HCT116 (cell line): ENCODE measurements at regions not wholly inside any gene's neighbourhood (a gene's known extent, or its start where the extent isn't known, plus 50 kb on each side); places are given as distances from the start of the nearest gene placed in this dataset.

Source experiments
- ATAC-seq: fragments of 200-7000 bp; cut with Tn5 transposase; 2 replicates; pipeline ENCODE4 v1.9.1; 2020; ENCODE audit warnings: mild to moderate bottlenecking, moderate library complexity
- BruUV-seq: library from RNA; stranded (reverse); fragments of 400-500 nt; replicated peaks from 2 replicates; lab custom pipeline; 2021; lab: Mats Ljungman, UMichigan
- CTCF ChIA-PET: fragments of 300-600 bp; sonication (Branson Sonifier 250); formaldehyde crosslinking; loops from one replicate; lab custom pipeline; 2021; ENCODE audit warnings: antibody characterized with exemption; lab: Charles Lee
- POLR2A ChIA-PET: fragments of 300-600, 350-600 bp; sonication (Branson Sonifier 250); formaldehyde crosslinking; loops from one replicate; lab custom pipeline; 2021; ENCODE audit warnings: antibody characterized with exemption; lab: Charles Lee
- RAD21 ChIA-PET, 2 experiments: fragments of 300-600 bp; sonication (Branson Sonifier 250); formaldehyde crosslinking; loops; one replicate each; lab custom pipeline; 2023; ENCODE audit warnings: low total read pairs in 2 of 2; ENCODE audit not compliant: uncharacterized antibody in 2 of 2, unreplicated experiment in 2 of 2, low non-redundant PET in 1 of 2; lab: Charles Lee
- DNase-seq: peaks from one replicate; pipeline ENCODE4 v3.0.0-alpha.2; 2010; ENCODE audit warnings: low read depth, low spot score
- H2AFZ ChIP-seq: fragments of 200-600 bp; shearing (Covaris generic), sonication (generic); 2 replicates; pipeline ENCODE4 v1.6.1; 2017; ENCODE audit warnings: low read depth, mixed run types, mixed read lengths, antibody characterized with exemption, low read length; ENCODE audit not compliant: poor library complexity, severe bottlenecking
- H3K27ac ChIP-seq: 2 replicates; pipeline ENCODE4 v1.5.1; 2012; ENCODE audit warnings: low read depth, low read length
- H3K27me3 ChIP-seq: fragments of 200-600 bp; sonication (generic); 2 replicates; pipeline ENCODE4 v1.6.1; 2016; ENCODE audit warnings: mixed run types, low read length, mixed read lengths; ENCODE audit not compliant: insufficient read depth
- H3K36me3 ChIP-seq, 2 experiments: fragments of 200-500 bp in 1 of 2; fragments of 200-600 bp in 1 of 2; sonication (Bioruptor generic) in 1 of 2; sonication (generic) in 1 of 2; 2 replicates each; pipeline versions ENCODE4 v1.5.1 to v1.6.1; 2014 to 2016; ENCODE audit warnings: low read length in 2 of 2, inconsistent platforms in 1 of 2, mixed read lengths in 1 of 2, mixed run types in 1 of 2; ENCODE audit not compliant: insufficient read depth in 2 of 2, control insufficient read depth in 1 of 2
- H3K4me1 ChIP-seq, 2 experiments: fragments of 200-600 bp in 1 of 2; sonication (generic) in 1 of 2; 2 replicates each; pipeline versions ENCODE4 v1.5.1 to v1.6.1; 2012 to 2017; ENCODE audit warnings: low read length in 2 of 2, inconsistent platforms in 1 of 2, mild to moderate bottlenecking in 1 of 2, mixed read lengths in 1 of 2, mixed run types in 1 of 2, moderate library complexity in 1 of 2; ENCODE audit not compliant: insufficient read depth in 2 of 2, control insufficient read depth in 1 of 2
- H3K4me2 ChIP-seq: fragments of 200-600 bp; sonication (generic); 2 replicates; pipeline ENCODE4 v1.6.1; 2017; ENCODE audit warnings: mixed run types, low read length, mixed read lengths
- H3K4me3 ChIP-seq, 2 experiments: fragments of 200-600 bp in 1 of 2; sonication (generic) in 1 of 2; replicated peaks in 1 of 2; 2 replicates each; pipeline ENCODE4 v1.5.1; 2011 to 2016; ENCODE audit warnings: low read length in 2 of 2, control low read depth in 1 of 2, low read depth in 1 of 2, mild to moderate bottlenecking in 1 of 2, mixed read lengths in 1 of 2, mixed run types in 1 of 2
- H3K79me2 ChIP-seq: fragments of 200-600 bp; sonication (generic); 2 replicates; pipeline ENCODE4 v1.6.1; 2017; ENCODE audit warnings: mild to moderate bottlenecking, mixed run types, low read length, moderate library complexity, mixed read lengths; ENCODE audit not compliant: insufficient read depth
- H3K9ac ChIP-seq: fragments of 200-600 bp; sonication (generic); 2 replicates; pipeline ENCODE4 v1.6.1; 2016; ENCODE audit warnings: low read length, mixed read lengths
- H3K9me2 ChIP-seq: fragments of 200-600 bp; sonication (generic), shearing (Covaris generic); 2 replicates; pipeline ENCODE4 v1.6.1; 2017; ENCODE audit warnings: mixed run types, mild to moderate bottlenecking, moderate library complexity; ENCODE audit not compliant: insufficient read depth
- H3K9me3 ChIP-seq, 2 experiments: fragments of 200-500 bp in 1 of 2; fragments of 200-600 bp in 1 of 2; sonication (Bioruptor generic) in 1 of 2; sonication (generic) in 1 of 2; 2 replicates each; pipeline ENCODE4 v1.6.1; 2014 to 2017; ENCODE audit warnings: low read length in 2 of 2, mixed read lengths in 2 of 2, inconsistent platforms in 1 of 2, low read depth in 1 of 2, mild to moderate bottlenecking in 1 of 2, mixed run types in 1 of 2, moderate library complexity in 1 of 2; ENCODE audit not compliant: control insufficient read depth in 1 of 2, insufficient read depth in 1 of 2
- H4K20me1 ChIP-seq: fragments of 200-600 bp; sonication (generic), shearing (Covaris generic); 2 replicates; pipeline ENCODE4 v1.6.1; 2017; ENCODE audit warnings: mixed run types, mild to moderate bottlenecking, moderate library complexity; ENCODE audit not compliant: insufficient read depth
- CBX3 ChIP-seq: IDR thresholded peaks from 2 replicates; pipeline ENCODE4 v1.6.1; 2012; ENCODE audit warnings: low read depth
- CEBPB ChIP-seq: IDR thresholded peaks from 2 replicates; pipeline ENCODE4 v1.6.1; 2012; ENCODE audit warnings: low read depth
- EGR1 ChIP-seq: IDR thresholded peaks from 2 replicates; pipeline ENCODE4 v1.6.1; 2012; ENCODE audit warnings: low read depth
- ELF1 ChIP-seq: IDR thresholded peaks from 2 replicates; pipeline ENCODE4 v1.6.1; 2012; ENCODE audit warnings: low read depth, borderline replicate concordance
- EZH2 ChIP-seq: fragments of 200-600 bp; sonication (generic); IDR thresholded peaks from 2 replicates; pipeline ENCODE4 v1.6.1; 2017; ENCODE audit warnings: antibody characterized with exemption, mixed run types
- EZH2phosphoT487 ChIP-seq: fragments of 200-600 bp; IDR thresholded peaks from 2 replicates; pipeline ENCODE4 v1.6.1; 2018; ENCODE audit warnings: antibody characterized with exemption, borderline replicate concordance
- FOSL1 ChIP-seq: IDR thresholded peaks from 2 replicates; pipeline ENCODE4 v1.6.1; 2012; ENCODE audit warnings: low read depth
- JUND ChIP-seq: IDR thresholded peaks from 2 replicates; pipeline ENCODE4 v1.6.1; 2012
- POLR2A ChIP-seq: IDR thresholded peaks from 2 replicates; pipeline ENCODE4 v1.7.0; 2011; ENCODE audit warnings: borderline replicate concordance; ENCODE audit not compliant: insufficient read depth, insufficient read length; ENCODE audit errors: extremely low read depth
- POLR2AphosphoS5 ChIP-seq: IDR thresholded peaks from 2 replicates; pipeline ENCODE4 v1.6.1; 2011; ENCODE audit warnings: mild to moderate bottlenecking, low read depth, low read length, moderate library complexity
- RAD21 ChIP-seq: IDR thresholded peaks from 2 replicates; pipeline ENCODE4 v1.6.1; 2012; ENCODE audit warnings: low read depth, mild to moderate bottlenecking
- SIN3A ChIP-seq: IDR thresholded peaks from 2 replicates; pipeline ENCODE4 v1.6.1; 2012; ENCODE audit warnings: low read depth
- SP1 ChIP-seq: IDR thresholded peaks from 2 replicates; pipeline ENCODE4 v1.6.1; 2012; ENCODE audit warnings: low read depth
- SRF ChIP-seq: IDR thresholded peaks from 2 replicates; pipeline ENCODE4 v1.6.1; 2012; ENCODE audit warnings: low read depth
- YY1 ChIP-seq: IDR thresholded peaks from 2 replicates; pipeline ENCODE4 v1.6.1; 2011; ENCODE audit warnings: low read length, low read depth, moderate library complexity, mild to moderate bottlenecking; ENCODE audit not compliant: insufficient replicate concordance; ENCODE audit errors: extremely low read depth
- ZFX ChIP-seq: fragments of 450-650 bp; IDR thresholded peaks from 2 replicates; pipeline ENCODE4 v1.6.1; 2017
- ZNF274 ChIP-seq: fragments of 200-500 bp; sonication (Bioruptor generic); IDR thresholded peaks from 2 replicates; pipeline ENCODE4 v1.6.1; 2014; ENCODE audit warnings: mild to moderate bottlenecking, low read depth, low read length, inconsistent platforms
- intact Hi-C: fragments of 100-400 bp; cut with micrococcal nuclease; formaldehyde crosslinking; loops from 2 replicates; pipeline ENCODE4 v1.10.0; 2022
- TF ChIP-seq, protein P1 (sequence below): IDR thresholded peaks from 2 replicates; pipeline ENCODE4 v1.6.1; 2012
- TF ChIP-seq, protein P2 (sequence below): IDR thresholded peaks from 2 replicates; pipeline ENCODE4 v1.6.1; 2011; ENCODE audit warnings: mild to moderate bottlenecking, low read length, moderate library complexity; ENCODE audit not compliant: insufficient replicate concordance; ENCODE audit errors: extremely low read depth
- TF ChIP-seq, protein P3 (sequence below): IDR thresholded peaks from 2 replicates; pipeline ENCODE4 v1.6.1; 2012
- TF ChIP-seq, protein P4 (sequence below), 3 experiments: fragments of 200-600 bp in 1 of 3; sonication (generic) in 1 of 3; IDR thresholded peaks in 2 of 3; conservative IDR thresholded peaks in 1 of 3; 2 replicates each; pipeline ENCODE4 v1.5.1; 2012 to 2017; ENCODE audit warnings: low read depth in 2 of 3, low read length in 2 of 3, antibody characterized with exemption in 1 of 3, borderline replicate concordance in 1 of 3, control low read depth in 1 of 3, mild to moderate bottlenecking in 1 of 3, mixed read lengths in 1 of 3, mixed run types in 1 of 3, moderate library complexity in 1 of 3; ENCODE audit not compliant: insufficient read depth in 1 of 3

DNA sequence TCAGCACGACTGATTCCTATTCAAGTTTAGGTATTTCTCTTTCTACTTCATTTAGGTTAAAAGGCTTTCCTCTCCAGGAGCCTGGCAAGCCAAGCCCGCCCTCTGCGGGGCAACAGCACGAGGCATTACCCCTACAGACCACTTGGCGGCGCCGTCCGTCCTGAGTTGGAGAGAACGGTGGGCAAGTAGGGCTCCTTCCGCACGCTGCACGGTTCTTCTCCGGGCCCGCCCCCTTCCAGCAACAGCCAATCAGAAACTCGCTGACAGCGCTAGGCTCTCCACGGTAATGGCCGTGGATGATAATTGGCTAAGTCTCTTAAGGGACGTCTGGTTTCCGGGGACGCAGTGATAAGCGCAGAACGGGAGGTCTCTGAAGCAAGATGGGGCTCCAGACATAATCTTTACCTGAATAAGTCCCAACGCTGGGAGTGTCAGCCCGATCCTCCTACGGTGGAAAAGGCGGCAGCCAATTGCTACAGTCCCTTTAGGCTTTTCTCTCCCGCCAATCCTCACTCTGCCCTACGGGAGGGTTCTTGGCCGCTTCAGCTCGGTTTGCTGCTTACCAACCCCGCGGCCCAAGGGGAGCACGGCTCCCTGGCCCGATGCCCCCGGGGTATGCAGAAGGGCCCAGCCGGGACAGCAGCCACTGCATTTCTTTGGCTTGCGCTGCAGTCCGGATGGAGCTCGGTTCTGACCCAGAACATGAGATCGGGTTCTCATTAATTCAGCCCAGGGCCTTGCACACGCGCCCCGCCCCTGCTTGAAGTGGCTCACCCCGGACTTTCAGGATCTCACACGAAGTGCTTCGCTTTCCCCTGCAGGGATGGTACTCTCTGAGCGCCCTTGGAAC lies 206.9 kb upstream of the PKDCC start:
- no peaks in the 10 kb centered on the region for H4K20me1 ChIP-seq
- H3K4me2 ChIP-seq: peak overlapping the region; percentile 94
- ChIA-PET POLR2A (interaction anchor here (1.4 kb wide), 1 partner anchor 13 kb away, joined by 3 read pairs; no protein-coding TSS in a partner anchor), CTCF (interaction anchor here (1.0 to 2.4 kb wide), 3 partner anchors 12 to 246 kb away, joined by 4 to 14 read pairs (median 4); no protein-coding TSS in a partner anchor), RAD21 (interaction anchor here (0.6 to 1.0 kb wide), 2 partner anchors 13 to 248 kb away, joined by 3 to 4 read pairs; no protein-coding TSS in a partner anchor)
- H3K79me2 ChIP-seq: no peaks in the 10 kb centered on the region
- peak overlapping the region; percentile 68 for H3K9ac ChIP-seq
- H3K9me2 ChIP-seq: no peaks in the 10 kb centered on the region
- peak overlapping the region; percentile 66 for H2AFZ ChIP-seq
- peak overlapping the region; percentile 40; the same call in 1 of the 2 replicates for H3K27ac ChIP-seq
- H3K4me1 ChIP-seq: peaks cover 5 to 13% of the 10 kb centered on the region in 2 experiments; a peak in 3 of 4 replicates
- peaks cover 16% of the 10 kb centered on the region; the same call in 1 of the 2 replicates for H3K27me3 ChIP-seq
- no peaks in the 10 kb centered on the region for H3K36me3 ChIP-seq
- BruUV-seq: TSS peak; percentile 91
- no peaks in the 10 kb centered on the region for H3K9me3 ChIP-seq
- DNase-seq: peak; percentile 95
- H3K4me3 ChIP-seq: peak overlapping the region; percentile 76 to 78
- ATAC-seq: peak; percentile 99
- intact Hi-C loops: loop anchor here (10.0 kb wide), 1 partner anchor 484 kb away; no protein-coding TSS in a partner anchor
- TF ChIP-seq, protein P1, sequence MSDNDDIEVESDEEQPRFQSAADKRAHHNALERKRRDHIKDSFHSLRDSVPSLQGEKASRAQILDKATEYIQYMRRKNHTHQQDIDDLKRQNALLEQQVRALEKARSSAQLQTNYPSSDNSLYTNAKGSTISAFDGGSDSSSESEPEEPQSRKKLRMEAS: peak; percentile 83
- TF ChIP-seq, protein P2, sequence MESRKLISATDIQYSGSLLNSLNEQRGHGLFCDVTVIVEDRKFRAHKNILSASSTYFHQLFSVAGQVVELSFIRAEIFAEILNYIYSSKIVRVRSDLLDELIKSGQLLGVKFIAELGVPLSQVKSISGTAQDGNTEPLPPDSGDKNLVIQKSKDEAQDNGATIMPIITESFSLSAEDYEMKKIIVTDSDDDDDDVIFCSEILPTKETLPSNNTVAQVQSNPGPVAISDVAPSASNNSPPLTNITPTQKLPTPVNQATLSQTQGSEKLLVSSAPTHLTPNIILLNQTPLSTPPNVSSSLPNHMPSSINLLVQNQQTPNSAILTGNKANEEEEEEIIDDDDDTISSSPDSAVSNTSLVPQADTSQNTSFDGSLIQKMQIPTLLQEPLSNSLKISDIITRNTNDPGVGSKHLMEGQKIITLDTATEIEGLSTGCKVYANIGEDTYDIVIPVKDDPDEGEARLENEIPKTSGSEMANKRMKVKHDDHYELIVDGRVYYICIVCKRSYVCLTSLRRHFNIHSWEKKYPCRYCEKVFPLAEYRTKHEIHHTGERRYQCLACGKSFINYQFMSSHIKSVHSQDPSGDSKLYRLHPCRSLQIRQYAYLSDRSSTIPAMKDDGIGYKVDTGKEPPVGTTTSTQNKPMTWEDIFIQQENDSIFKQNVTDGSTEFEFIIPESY: peak; percentile 29
- TF ChIP-seq SP1 (peak; percentile 97), SIN3A (no peak), ZFX (peak; percentile 68), FOSL1 (no peak), YY1 (peak; percentile 74), JUND (no peak), ELF1 (peak; percentile 58; the same call in 1 of the 2 replicates), CEBPB (no peak), EZH2phosphoT487 (no peak), SRF (no peak), RAD21 (peak; percentile 90), ZNF274 (no peak), EGR1 (no peak), CBX3 (no peak; the same call in 1 of the 2 replicates), EZH2 (no peak), POLR2AphosphoS5 (peak; percentile 91), POLR2A (peak; percentile 64)
- TF ChIP-seq, protein P3, sequence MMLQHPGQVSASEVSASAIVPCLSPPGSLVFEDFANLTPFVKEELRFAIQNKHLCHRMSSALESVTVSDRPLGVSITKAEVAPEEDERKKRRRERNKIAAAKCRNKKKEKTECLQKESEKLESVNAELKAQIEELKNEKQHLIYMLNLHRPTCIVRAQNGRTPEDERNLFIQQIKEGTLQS: no peak
- TF ChIP-seq, protein P4, sequence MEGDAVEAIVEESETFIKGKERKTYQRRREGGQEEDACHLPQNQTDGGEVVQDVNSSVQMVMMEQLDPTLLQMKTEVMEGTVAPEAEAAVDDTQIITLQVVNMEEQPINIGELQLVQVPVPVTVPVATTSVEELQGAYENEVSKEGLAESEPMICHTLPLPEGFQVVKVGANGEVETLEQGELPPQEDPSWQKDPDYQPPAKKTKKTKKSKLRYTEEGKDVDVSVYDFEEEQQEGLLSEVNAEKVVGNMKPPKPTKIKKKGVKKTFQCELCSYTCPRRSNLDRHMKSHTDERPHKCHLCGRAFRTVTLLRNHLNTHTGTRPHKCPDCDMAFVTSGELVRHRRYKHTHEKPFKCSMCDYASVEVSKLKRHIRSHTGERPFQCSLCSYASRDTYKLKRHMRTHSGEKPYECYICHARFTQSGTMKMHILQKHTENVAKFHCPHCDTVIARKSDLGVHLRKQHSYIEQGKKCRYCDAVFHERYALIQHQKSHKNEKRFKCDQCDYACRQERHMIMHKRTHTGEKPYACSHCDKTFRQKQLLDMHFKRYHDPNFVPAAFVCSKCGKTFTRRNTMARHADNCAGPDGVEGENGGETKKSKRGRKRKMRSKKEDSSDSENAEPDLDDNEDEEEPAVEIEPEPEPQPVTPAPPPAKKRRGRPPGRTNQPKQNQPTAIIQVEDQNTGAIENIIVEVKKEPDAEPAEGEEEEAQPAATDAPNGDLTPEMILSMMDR (IDR thresholded peaks at IDR 0.05 in 2 of 3, conservative IDR thresholded peaks at IDR 0.05 in 1 of 3; ENCODE audit: borderline replicate concordance in 1 of 3, insufficient read depth in 1 of 3, low read depth in 2 of 3, low read length in 2 of 3): peak; percentile 98 to 99 (median 98)
